Neural progenitor cell (in vitro differentiated cells): ENCODE measurements at regions not wholly inside any gene's neighbourhood (a gene's known extent, or its start where the extent isn't known, plus 50 kb on each side); places are given as distances from the start of the nearest gene placed in this dataset.

Experiments
- CTCF ChIP-seq: fragments of 200-600 bp; sonication (generic); IDR thresholded peaks from 2 replicates; pipeline ENCODE4 v1.5.1; 2017; ENCODE audit warnings: antibody characterized with exemption, mild to moderate bottlenecking
- EZH2phosphoT487 ChIP-seq: fragments of 200-600 bp; sonication (generic); IDR thresholded peaks from 2 replicates; pipeline ENCODE4 v1.6.1; 2017; ENCODE audit warnings: antibody characterized with exemption

DNA sequence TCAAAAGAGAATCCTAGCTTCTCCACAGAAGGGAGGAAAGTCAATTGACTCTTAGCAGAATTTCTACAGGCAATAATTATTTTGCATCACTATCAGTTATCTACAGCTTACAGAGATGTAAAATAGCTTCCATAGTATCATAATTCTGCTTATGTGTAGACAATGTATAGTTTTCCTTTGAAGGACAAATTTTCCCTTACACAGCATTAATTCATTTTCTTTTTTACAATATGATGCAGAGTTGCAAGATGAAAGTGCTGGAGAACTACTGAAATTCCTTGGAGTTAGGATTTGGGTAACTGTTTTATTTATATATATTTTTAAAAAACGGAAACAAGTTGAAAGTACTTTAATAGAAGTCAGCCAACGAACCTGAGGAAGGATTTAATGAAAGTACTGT lies 111.0 kb upstream of the CPHXL start:
- TF ChIP-seq EZH2phosphoT487 (no peak), CTCF (no peak)
